HG02678 (cell line): ENCODE measurements at regions not wholly inside any gene's neighbourhood (a gene's known extent, or its start where the extent isn't known, plus 50 kb on each side); places are given as distances from the start of the nearest gene placed in this dataset.
"Not testable (repeated sequence)": the region's sequence is repeated elsewhere in the genome, so short reads cannot be mapped to it uniquely, and the experiment has no call there.

Experiments used
- ATAC-seq: cut with Tn5 transposase; IDR thresholded peaks from one replicate; pipeline ENCODE4 v1.9.1; 2021; ENCODE audit warnings: mild to moderate bottlenecking, moderate library complexity; ENCODE audit not compliant: unreplicated experiment

GRCh38 chr7:9453521-9453920 lies 1020.1 kb downstream of the NXPH1 start:
- ATAC-seq, result no peak

- no peak for ATAC-seq
Observed at GRCh38 chr7:9488555-9488954, 1055.1 kb downstream of the NXPH1 start.

- ATAC-seq, result no peak
Observed at GRCh38 chr7:9498303-9498702, 1064.9 kb downstream of the NXPH1 start.

- no peak for ATAC-seq
Observed at GRCh38 chr7:9502269-9502668, 1068.9 kb downstream of the NXPH1 start.

- ATAC-seq, result no peak
Observed at GRCh38 chr7:9504678-9505077, 1071.3 kb downstream of the NXPH1 start.

GRCh38 chr7:9505516-9505915 lies 1072.1 kb downstream of the NXPH1 start:
- ATAC-seq, result no peak

- no peak for ATAC-seq
Observed at GRCh38 chr7:9507290-9507689, 1073.9 kb downstream of the NXPH1 start.

- ATAC-seq, result no peak
Observed at GRCh38 chr7:9516662-9517061, 1083.3 kb downstream of the NXPH1 start.

- ATAC-seq, result no peak
Observed at GRCh38 chr7:9523579-9523978, 1090.2 kb downstream of the NXPH1 start.

GRCh38 chr7:9552431-9552830 lies 1119.0 kb downstream of the NXPH1 start:
- ATAC-seq, result not testable (repeated sequence)

GRCh38 chr7:9557853-9558252 lies 1124.4 kb downstream of the NXPH1 start:
- no peak for ATAC-seq

GRCh38 chr7:9575716-9576115 lies 1142.3 kb downstream of the NXPH1 start:
- ATAC-seq, result no peak

- no peak for ATAC-seq
Observed at GRCh38 chr7:9582824-9583223, 1149.4 kb downstream of the NXPH1 start.

- no peak for ATAC-seq
Observed at GRCh38 chr7:9598411-9598810, 1165.0 kb downstream of the NXPH1 start.

- no peak for ATAC-seq
Observed at GRCh38 chr7:9600974-9601373, 1167.6 kb downstream of the NXPH1 start.

GRCh38 chr7:9603291-9603690 lies 1169.9 kb downstream of the NXPH1 start:
- no peak for ATAC-seq

GRCh38 chr7:9608560-9608959 lies 1175.2 kb downstream of the NXPH1 start:
- no peak for ATAC-seq

GRCh38 chr7:9620899-9621298 lies 1187.5 kb downstream of the NXPH1 start:
- not testable (repeated sequence) for ATAC-seq

GRCh38 chr7:9621306-9621902 lies 1188.0 kb downstream of the NXPH1 start:
- ATAC-seq, result not testable (repeated sequence)

- no peak for ATAC-seq
Observed at GRCh38 chr7:9621927-9622326, 1188.5 kb downstream of the NXPH1 start.

GRCh38 chr7:9625953-9626352 lies 1192.5 kb downstream of the NXPH1 start:
- no peak for ATAC-seq

- ATAC-seq, result no peak
Observed at GRCh38 chr7:9645756-9646155, 1212.3 kb downstream of the NXPH1 start.

GRCh38 chr7:9657257-9657656 lies 1223.8 kb downstream of the NXPH1 start:
- ATAC-seq, result no peak
